GM18499 (cell line): ENCODE measurements at regions not wholly inside any gene's neighbourhood (a gene's known extent, or its start where the extent isn't known, plus 50 kb on each side); places are given as distances from the start of the nearest gene placed in this dataset.

Source experiments
- ATAC-seq: cut with Tn5 transposase; IDR thresholded peaks from one replicate; pipeline ENCODE4 v1.9.1; 2021; ENCODE audit warnings: moderate number of reproducible peaks; ENCODE audit not compliant: insufficient read depth, unreplicated experiment

- no peak for ATAC-seq
Measured at GRCh38 chr9:89803403-89803802, 198.6 kb downstream of the GADD45G start.

- no peak for ATAC-seq
Measured at GRCh38 chr9:89804766-89805531, 200.1 kb downstream of the GADD45G start.

GRCh38 chr9:89805571-89806292, 200.9 kb downstream of the GADD45G start:
- no peak for ATAC-seq

GRCh38 chr9:89806371-89807100, 201.7 kb downstream of the GADD45G start:
- no peak for ATAC-seq

DNA sequence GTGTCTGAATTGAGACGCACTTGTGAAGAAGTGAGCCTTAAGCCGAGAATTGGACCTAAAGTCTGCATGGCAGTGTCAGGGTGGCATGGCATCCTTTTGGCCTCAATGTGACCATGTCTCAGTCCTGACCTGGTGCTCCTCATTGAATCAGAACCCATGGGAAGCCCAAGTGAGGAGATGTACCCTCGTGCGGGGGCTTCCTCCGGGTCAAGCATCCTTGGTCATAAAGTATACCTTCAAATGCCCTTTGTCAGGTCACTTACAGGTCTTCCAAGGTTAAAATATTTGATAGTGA, 202.2 kb downstream of the GADD45G start:
- ATAC-seq: no peak

- ATAC-seq: no peak
Measured at GRCh38 chr9:89807682-89808075, 202.9 kb downstream of the GADD45G start.

GRCh38 chr9:89808076-89808755, 203.4 kb downstream of the GADD45G start:
- no peak for ATAC-seq

- ATAC-seq: no peak
Measured at GRCh38 chr9:89808756-89809181, 204.0 kb downstream of the GADD45G start.

DNA sequence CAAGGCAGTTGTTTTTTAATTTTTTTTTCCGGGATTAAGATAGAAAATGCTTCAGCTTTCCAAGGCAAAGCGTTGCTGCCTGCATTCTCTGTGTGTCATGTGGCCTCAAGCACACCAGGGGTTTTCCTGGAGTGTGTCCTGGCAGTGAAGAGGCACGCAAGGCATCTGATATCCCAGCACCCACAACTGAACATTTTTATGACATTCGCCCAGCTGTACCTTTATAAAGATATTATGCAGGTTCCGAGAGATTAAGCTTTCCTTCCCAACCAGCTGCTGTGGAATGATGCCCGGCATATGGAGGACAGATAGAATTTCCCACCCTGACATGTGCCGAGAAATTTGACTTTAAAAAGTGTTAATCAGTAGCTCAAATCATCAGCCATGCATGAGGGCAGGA, 205.6 kb downstream of the GADD45G start:
- no peak for ATAC-seq

- no peak for ATAC-seq
Measured at GRCh38 chr9:89811356-89811755, 206.5 kb downstream of the GADD45G start.

- ATAC-seq: no peak
Measured at GRCh38 chr9:89811886-89812450, 207.2 kb downstream of the GADD45G start.

DNA sequence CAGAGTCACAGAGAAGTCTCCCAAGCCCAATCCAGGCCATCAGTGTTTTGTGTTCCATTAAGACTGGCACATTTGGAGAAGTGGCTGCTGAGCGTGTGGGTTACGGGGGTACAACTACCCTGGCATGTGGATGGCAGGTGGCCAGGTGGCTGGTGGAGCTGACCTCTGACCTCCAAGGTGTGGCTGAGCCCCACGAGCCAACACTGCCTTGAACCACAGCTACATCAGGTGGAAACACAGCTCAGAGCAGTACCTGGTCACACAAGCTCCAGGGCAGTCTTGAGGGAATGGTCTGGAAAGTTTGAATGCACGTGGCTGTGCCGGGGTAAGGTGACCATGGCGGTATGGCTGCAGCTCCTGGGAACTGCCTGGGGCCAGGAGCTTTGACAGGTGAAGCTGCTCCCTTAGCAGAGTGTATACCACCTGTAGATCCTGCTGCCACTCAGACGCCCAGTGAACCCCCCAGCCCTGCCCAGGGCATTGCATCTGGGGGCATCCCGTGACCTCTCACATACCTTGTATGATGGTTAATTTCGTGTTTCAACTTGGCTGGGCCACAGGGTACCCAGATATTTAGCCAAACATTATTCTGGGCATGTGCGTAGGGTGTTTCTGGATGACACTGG, 207.9 kb downstream of the GADD45G start:
- no peak for ATAC-seq

- no peak for ATAC-seq
Measured at GRCh38 chr9:89813482-89813881, 208.7 kb downstream of the GADD45G start.

- no peak for ATAC-seq
Measured at GRCh38 chr9:89814340-89815040, 209.7 kb downstream of the GADD45G start.

GRCh38 chr9:89815061-89815902, 210.5 kb downstream of the GADD45G start:
- peak; percentile 25 for ATAC-seq

DNA sequence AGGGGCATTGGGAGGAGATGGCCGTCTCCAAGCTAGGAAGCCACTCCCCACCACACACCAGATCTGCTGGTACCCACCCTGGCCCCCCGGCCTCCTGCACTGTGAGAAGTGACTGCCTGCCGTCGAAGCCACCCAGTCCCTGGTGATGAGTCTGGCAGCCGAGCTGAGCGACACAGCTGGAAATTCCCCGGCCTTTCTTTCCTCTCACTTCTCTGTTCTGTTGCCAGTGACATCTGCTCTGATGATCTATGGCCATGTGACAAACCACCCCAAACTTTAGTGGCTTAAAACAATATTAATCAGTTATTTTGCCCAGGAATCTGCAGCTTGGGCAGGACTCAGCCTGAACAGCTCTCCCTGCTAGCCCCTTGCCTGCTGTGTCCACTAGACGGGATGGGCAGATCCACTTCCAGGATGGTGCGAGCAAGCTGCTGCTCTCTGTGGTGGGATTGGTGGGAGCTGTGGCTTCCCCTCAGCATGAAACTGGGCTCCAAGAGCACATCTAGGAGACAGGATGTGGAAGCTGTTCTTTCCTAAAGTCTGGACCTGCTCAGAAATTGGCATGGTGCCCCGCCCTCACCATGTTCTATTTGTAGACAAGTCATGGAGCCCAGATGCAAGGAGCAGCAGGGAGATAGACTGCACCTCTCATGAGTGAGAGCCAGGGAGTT, 211.2 kb downstream of the GADD45G start:
- ATAC-seq: peak; percentile 68

- ATAC-seq: no peak
Measured at GRCh38 chr9:89817151-89817950, 212.5 kb downstream of the GADD45G start.
